ENCODE measurements at regions not wholly inside any gene's neighbourhood (a gene's known extent, or its start where the extent isn't known, plus 50 kb on each side); places are given as distances from the start of the nearest gene placed in this dataset.

- no peak for TF ChIP-seq CTCF (IDR thresholded peaks at IDR 0.05)
- TF ChIP-seq POLR2A (IDR thresholded peaks at IDR 0.05) = no peak
These were observed 183.2 kb upstream of the CASK start for GRCh38 chrX:42106556-42106955.
